Testis (tissue), 2 donors: ENCODE measurements at regions not wholly inside any gene's neighbourhood (a gene's known extent, or its start where the extent isn't known, plus 50 kb on each side); places are given as distances from the start of the nearest gene placed in this dataset.

Experiments
- POLR2A ChIP-seq: fragments of 450-650 bp; IDR thresholded peaks from one replicate; pipeline ENCODE4 v1.6.1; 2017; ENCODE audit warnings: antibody characterized with exemption, mild to moderate bottlenecking, moderate library complexity
- TF ChIP-seq, protein P1 (sequence below), 3 experiments: fragments of 450-650 bp in 2 of 3; fragments of 200-600 bp in 1 of 3; sonication (generic) in 1 of 3; IDR thresholded peaks; one replicate each; pipeline ENCODE4 v1.5.1; 2016 to 2019; ENCODE audit warnings: antibody characterized with exemption in 3 of 3, mild to moderate bottlenecking in 2 of 3, moderate library complexity in 1 of 3

DNA sequence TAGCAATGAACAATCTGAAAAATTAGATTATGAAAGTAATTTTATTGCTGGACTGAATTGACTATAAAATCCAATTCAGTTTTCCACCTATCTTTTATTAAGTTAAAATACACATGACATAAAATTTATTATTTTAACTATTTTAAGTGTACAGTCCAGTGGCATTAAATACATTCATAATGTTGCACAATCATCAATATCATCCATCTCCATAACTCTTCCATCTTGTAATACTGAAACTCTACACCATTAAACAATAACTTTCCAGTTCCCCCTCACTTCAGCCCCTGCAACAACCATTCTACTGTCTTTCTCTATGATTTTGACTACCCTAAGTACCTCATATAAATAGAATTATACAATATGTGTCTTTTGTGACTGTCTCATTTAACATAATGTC lies 200.6 kb upstream of the ITGA1 start:
- TF ChIP-seq, protein P1, sequence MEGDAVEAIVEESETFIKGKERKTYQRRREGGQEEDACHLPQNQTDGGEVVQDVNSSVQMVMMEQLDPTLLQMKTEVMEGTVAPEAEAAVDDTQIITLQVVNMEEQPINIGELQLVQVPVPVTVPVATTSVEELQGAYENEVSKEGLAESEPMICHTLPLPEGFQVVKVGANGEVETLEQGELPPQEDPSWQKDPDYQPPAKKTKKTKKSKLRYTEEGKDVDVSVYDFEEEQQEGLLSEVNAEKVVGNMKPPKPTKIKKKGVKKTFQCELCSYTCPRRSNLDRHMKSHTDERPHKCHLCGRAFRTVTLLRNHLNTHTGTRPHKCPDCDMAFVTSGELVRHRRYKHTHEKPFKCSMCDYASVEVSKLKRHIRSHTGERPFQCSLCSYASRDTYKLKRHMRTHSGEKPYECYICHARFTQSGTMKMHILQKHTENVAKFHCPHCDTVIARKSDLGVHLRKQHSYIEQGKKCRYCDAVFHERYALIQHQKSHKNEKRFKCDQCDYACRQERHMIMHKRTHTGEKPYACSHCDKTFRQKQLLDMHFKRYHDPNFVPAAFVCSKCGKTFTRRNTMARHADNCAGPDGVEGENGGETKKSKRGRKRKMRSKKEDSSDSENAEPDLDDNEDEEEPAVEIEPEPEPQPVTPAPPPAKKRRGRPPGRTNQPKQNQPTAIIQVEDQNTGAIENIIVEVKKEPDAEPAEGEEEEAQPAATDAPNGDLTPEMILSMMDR (IDR thresholded peaks at IDR 0.05) = no peak
- no peak for TF ChIP-seq POLR2A
